ENCODE measurements at regions not wholly inside any gene's neighbourhood (a gene's known extent, or its start where the extent isn't known, plus 50 kb on each side); places are given as distances from the start of the nearest gene placed in this dataset.

DNA sequence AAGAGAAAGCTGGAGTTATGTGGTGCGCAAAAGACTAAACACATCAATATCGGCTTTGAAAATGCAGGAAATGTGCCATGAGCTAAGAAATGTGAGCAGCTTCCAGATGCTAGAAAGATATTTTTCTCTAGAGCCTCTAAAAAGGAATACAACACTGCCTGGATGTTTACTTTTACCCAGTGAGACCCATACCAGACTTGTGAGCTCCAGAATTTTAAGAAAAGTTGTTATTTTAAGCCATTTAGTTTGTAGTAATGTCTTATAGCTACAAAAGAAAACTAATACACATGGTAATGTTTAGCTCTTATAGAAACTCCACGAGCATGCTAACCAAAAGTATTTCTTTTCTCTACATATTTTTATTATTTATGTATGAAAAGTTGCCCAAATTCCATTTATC is 1389.4 kb downstream of the C4orf33 start:
- DNase-seq (ENCODE audit: low read depth), result peak; percentile 38
- H3K9ac ChIP-seq (ENCODE audit: low read length), result no peak overlapping the region
- no peaks in the 10 kb centered on the region for H3K36me3 ChIP-seq (ENCODE audit: control insufficient read depth, insufficient read depth, low read length, severe bottlenecking)
- H3K27me3 ChIP-seq (replicated peaks; ENCODE audit: control insufficient read depth, insufficient read depth, low read length), result no peaks in the 10 kb centered on the region
- no peaks in the 10 kb centered on the region for H3K9me3 ChIP-seq (ENCODE audit: control insufficient read depth, low read length)
- no peak overlapping the region for H3K4me3 ChIP-seq (ENCODE audit: low read length)
- peaks cover 5% of the 10 kb centered on the region for H3K4me1 ChIP-seq (ENCODE audit: control insufficient read depth, insufficient read depth, low read length)

GRCh38 chr4:130486186-130486585 is 1390.2 kb downstream of the C4orf33 start:
- Histone ChIP-seq H3K9me3 (ENCODE audit: control insufficient read depth, low read length) (no peaks in the 10 kb centered on the region), H3K4me1 (ENCODE audit: control insufficient read depth, insufficient read depth, low read length) (peaks cover 5% of the 10 kb centered on the region), H3K9ac (ENCODE audit: low read length) (no peak overlapping the region), H3K27me3 (replicated peaks; ENCODE audit: control insufficient read depth, insufficient read depth, low read length) (no peaks in the 10 kb centered on the region), H3K4me3 (ENCODE audit: low read length) (no peak overlapping the region), H3K36me3 (ENCODE audit: control insufficient read depth, insufficient read depth, low read length, severe bottlenecking) (no peaks in the 10 kb centered on the region)
- peak; percentile 64 for DNase-seq (ENCODE audit: low read depth)

DNA sequence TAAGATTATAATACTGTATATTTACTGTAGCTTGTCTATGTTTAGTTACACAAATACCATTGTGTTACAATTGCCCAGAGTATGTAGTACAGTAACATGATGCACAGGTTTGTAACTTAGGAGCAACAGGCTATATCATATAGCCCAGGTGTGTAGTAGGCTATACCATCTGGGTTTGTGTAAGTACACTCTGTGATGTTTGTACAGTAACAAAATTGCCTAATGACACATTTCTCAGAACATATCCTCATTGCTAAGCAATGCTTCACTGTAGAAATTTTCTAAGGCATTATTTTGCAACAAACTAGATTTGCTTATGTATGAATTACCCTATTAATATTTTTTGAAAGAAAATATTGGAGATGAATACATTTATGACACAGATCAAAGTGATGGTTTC is 1390.9 kb downstream of the C4orf33 start:
- Histone ChIP-seq H3K9ac (ENCODE audit: low read length) (no peak overlapping the region), H3K36me3 (ENCODE audit: control insufficient read depth, insufficient read depth, low read length, severe bottlenecking) (no peaks in the 10 kb centered on the region), H3K27me3 (replicated peaks; ENCODE audit: control insufficient read depth, insufficient read depth, low read length) (no peaks in the 10 kb centered on the region), H3K4me3 (ENCODE audit: low read length) (no peak overlapping the region), H3K9me3 (ENCODE audit: control insufficient read depth, low read length) (no peaks in the 10 kb centered on the region), H3K4me1 (ENCODE audit: control insufficient read depth, insufficient read depth, low read length) (peaks cover 5% of the 10 kb centered on the region)
- peak; percentile 19 for DNase-seq (ENCODE audit: low read depth)

DNA sequence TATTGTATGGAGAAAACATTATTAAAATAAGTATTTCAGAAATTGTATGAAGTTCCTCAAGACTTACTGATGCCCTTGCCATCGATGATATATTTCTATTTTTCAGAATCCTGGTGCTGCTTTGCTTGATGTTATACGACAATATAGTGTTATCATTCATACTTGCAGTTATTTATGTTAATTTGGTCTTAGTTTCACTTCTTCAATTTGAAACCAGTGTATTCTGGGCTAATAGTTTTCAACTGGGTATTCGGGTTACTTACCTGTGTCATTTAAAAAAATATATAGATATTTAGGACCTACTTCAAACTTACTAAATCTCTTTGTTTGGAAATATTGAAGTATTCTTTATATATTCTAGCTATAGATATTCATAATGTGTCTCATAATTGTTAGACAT is 1414.7 kb downstream of the C4orf33 start:
- Histone ChIP-seq H3K9me3 (ENCODE audit: control insufficient read depth, low read length) (no peaks in the 10 kb centered on the region), H3K9ac (ENCODE audit: low read length) (no peak overlapping the region), H3K4me3 (ENCODE audit: low read length) (no peak overlapping the region), H3K27me3 (replicated peaks; ENCODE audit: control insufficient read depth, insufficient read depth, low read length) (no peaks in the 10 kb centered on the region), H3K4me1 (ENCODE audit: control insufficient read depth, insufficient read depth, low read length) (no peaks in the 10 kb centered on the region), H3K36me3 (ENCODE audit: control insufficient read depth, insufficient read depth, low read length, severe bottlenecking) (no peaks in the 10 kb centered on the region)
- no peak for DNase-seq (ENCODE audit: low read depth)

GRCh38 chr4:130511776-130512175 is 1415.8 kb downstream of the C4orf33 start:
- no peak for DNase-seq (ENCODE audit: low read depth)
- H3K9ac ChIP-seq (ENCODE audit: low read length), result no peak overlapping the region
- no peaks in the 10 kb centered on the region for H3K9me3 ChIP-seq (ENCODE audit: control insufficient read depth, low read length)
- no peaks in the 10 kb centered on the region for H3K4me1 ChIP-seq (ENCODE audit: control insufficient read depth, insufficient read depth, low read length)
- no peak overlapping the region for H3K4me3 ChIP-seq (ENCODE audit: low read length)
- no peaks in the 10 kb centered on the region for H3K27me3 ChIP-seq (replicated peaks; ENCODE audit: control insufficient read depth, insufficient read depth, low read length)
- H3K36me3 ChIP-seq (ENCODE audit: control insufficient read depth, insufficient read depth, low read length, severe bottlenecking), result no peaks in the 10 kb centered on the region

DNA sequence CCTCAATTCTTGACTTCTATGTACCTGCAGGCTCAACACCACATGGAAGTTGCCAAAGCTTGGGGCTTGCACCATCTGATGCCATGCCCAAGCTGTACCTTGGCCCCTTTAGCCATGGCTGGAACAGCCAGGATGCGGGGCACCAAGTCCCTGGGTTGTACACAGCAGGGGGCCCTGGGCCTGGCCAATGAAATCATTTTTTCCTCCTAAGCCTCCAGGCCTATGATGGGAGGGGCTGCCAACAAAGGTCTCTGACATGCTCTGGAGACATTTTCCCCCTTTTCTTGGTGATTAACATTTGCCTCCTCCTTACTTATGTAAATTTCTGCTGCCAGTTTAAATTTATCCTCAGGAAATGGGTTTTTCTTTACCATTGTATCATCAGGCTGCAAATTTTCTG is 1428.1 kb downstream of the C4orf33 start:
- DNase-seq (ENCODE audit: low read depth), result no peak
- Histone ChIP-seq H3K36me3 (ENCODE audit: control insufficient read depth, insufficient read depth, low read length, severe bottlenecking) (no peaks in the 10 kb centered on the region), H3K27me3 (replicated peaks; ENCODE audit: control insufficient read depth, insufficient read depth, low read length) (no peaks in the 10 kb centered on the region), H3K4me1 (ENCODE audit: control insufficient read depth, insufficient read depth, low read length) (no peaks in the 10 kb centered on the region), H3K4me3 (ENCODE audit: low read length) (no peak overlapping the region), H3K9me3 (ENCODE audit: control insufficient read depth, low read length) (peaks cover 9% of the 10 kb centered on the region), H3K9ac (ENCODE audit: low read length) (no peak overlapping the region)

- H3K27me3 ChIP-seq (replicated peaks; ENCODE audit: control insufficient read depth, insufficient read depth, low read length), result no peaks in the 10 kb centered on the region
- no peak for DNase-seq (ENCODE audit: low read depth)
- no peaks in the 10 kb centered on the region for H3K9me3 ChIP-seq (ENCODE audit: control insufficient read depth, low read length)
- no peaks in the 10 kb centered on the region for H3K36me3 ChIP-seq (ENCODE audit: control insufficient read depth, insufficient read depth, low read length, severe bottlenecking)
- H3K4me3 ChIP-seq (ENCODE audit: low read length), result no peak overlapping the region
- H3K9ac ChIP-seq (ENCODE audit: low read length), result no peak overlapping the region
- no peaks in the 10 kb centered on the region for H3K4me1 ChIP-seq (ENCODE audit: control insufficient read depth, insufficient read depth, low read length)
These were observed 1434.6 kb downstream of the C4orf33 start for GRCh38 chr4:130530505-130530904.

GRCh38 chr4:130534651-130535050 is 1438.7 kb downstream of the C4orf33 start:
- Histone ChIP-seq H3K36me3 (ENCODE audit: control insufficient read depth, insufficient read depth, low read length, severe bottlenecking) (no peaks in the 10 kb centered on the region), H3K27me3 (replicated peaks; ENCODE audit: control insufficient read depth, insufficient read depth, low read length) (no peaks in the 10 kb centered on the region), H3K4me1 (ENCODE audit: control insufficient read depth, insufficient read depth, low read length) (no peaks in the 10 kb centered on the region), H3K4me3 (ENCODE audit: low read length) (no peak overlapping the region), H3K9me3 (ENCODE audit: control insufficient read depth, low read length) (no peaks in the 10 kb centered on the region), H3K9ac (ENCODE audit: low read length) (no peak overlapping the region)
- DNase-seq (ENCODE audit: low read depth), result no peak

DNA sequence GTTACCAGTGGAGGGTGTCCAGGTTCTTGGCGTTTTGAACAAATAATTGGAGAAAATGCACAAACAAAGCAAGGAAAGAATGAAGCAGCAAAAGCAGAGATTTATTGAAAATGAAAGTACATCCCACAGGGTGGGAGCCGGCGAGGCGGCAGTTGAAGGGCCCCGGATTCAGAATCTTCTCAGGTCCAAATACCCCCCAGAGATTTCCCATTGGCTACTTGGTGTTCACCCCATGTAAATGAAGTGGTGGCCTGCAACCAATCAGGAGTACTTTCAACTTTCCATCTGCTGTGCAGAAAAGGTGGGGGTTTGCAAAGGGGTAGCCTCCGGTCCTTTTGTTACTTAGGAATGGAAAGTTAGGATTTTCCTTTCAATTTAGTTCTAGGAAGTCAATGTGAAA is 1447.0 kb downstream of the C4orf33 start:
- no peak overlapping the region for H3K4me3 ChIP-seq (ENCODE audit: low read length)
- no peaks in the 10 kb centered on the region for H3K36me3 ChIP-seq (ENCODE audit: control insufficient read depth, insufficient read depth, low read length, severe bottlenecking)
- H3K9ac ChIP-seq (ENCODE audit: low read length), result no peak overlapping the region
- no peaks in the 10 kb centered on the region for H3K27me3 ChIP-seq (replicated peaks; ENCODE audit: control insufficient read depth, insufficient read depth, low read length)
- H3K4me1 ChIP-seq (ENCODE audit: control insufficient read depth, insufficient read depth, low read length), result peaks cover 12% of the 10 kb centered on the region
- DNase-seq (ENCODE audit: low read depth), result no peak
- H3K9me3 ChIP-seq (ENCODE audit: control insufficient read depth, low read length), result no peaks in the 10 kb centered on the region

DNA sequence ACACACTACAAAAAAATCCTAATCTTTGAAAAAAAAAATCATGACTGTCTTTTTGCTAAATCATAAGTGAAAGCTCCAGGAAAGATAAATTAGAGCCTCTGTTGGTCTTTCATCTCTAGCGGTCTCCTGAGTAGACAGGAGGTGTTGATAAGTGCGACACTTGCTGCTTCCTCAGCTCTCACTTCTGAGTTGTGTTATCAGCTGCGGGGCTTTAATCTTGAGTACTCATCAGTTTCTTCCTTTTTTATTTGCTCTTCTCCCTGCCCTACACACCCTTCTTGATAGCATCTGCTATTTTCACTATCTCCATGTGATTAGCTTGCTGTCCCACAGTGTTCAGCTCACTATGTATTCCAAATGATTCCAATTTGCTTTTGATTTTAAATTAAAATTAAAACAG is 1449.2 kb downstream of the C4orf33 start:
- Histone ChIP-seq H3K27me3 (replicated peaks; ENCODE audit: control insufficient read depth, insufficient read depth, low read length) (no peaks in the 10 kb centered on the region), H3K9me3 (ENCODE audit: control insufficient read depth, low read length) (no peaks in the 10 kb centered on the region), H3K4me3 (ENCODE audit: low read length) (peak overlapping the region; percentile 48), H3K9ac (ENCODE audit: low read length) (no peak overlapping the region), H3K36me3 (ENCODE audit: control insufficient read depth, insufficient read depth, low read length, severe bottlenecking) (no peaks in the 10 kb centered on the region), H3K4me1 (ENCODE audit: control insufficient read depth, insufficient read depth, low read length) (peaks cover 12% of the 10 kb centered on the region)
- DNase-seq (ENCODE audit: low read depth), result no peak

- Histone ChIP-seq H3K4me3 (ENCODE audit: low read length) (peak overlapping the region; percentile 48), H3K27me3 (replicated peaks; ENCODE audit: control insufficient read depth, insufficient read depth, low read length) (no peaks in the 10 kb centered on the region), H3K9ac (ENCODE audit: low read length) (no peak overlapping the region), H3K9me3 (ENCODE audit: control insufficient read depth, low read length) (no peaks in the 10 kb centered on the region), H3K36me3 (ENCODE audit: control insufficient read depth, insufficient read depth, low read length, severe bottlenecking) (no peaks in the 10 kb centered on the region), H3K4me1 (ENCODE audit: control insufficient read depth, insufficient read depth, low read length) (peaks cover 12% of the 10 kb centered on the region)
- peak; percentile 66 for DNase-seq (ENCODE audit: low read depth)
These were observed 1449.6 kb downstream of the C4orf33 start for GRCh38 chr4:130545596-130545995.

GRCh38 chr4:130559268-130559667 is 1463.3 kb downstream of the C4orf33 start:
- H3K4me3 ChIP-seq (ENCODE audit: low read length), result no peak overlapping the region
- no peaks in the 10 kb centered on the region for H3K9me3 ChIP-seq (ENCODE audit: control insufficient read depth, low read length)
- peak; percentile 18 for DNase-seq (ENCODE audit: low read depth)
- peaks cover 9% of the 10 kb centered on the region for H3K4me1 ChIP-seq (ENCODE audit: control insufficient read depth, insufficient read depth, low read length)
- no peak overlapping the region for H3K9ac ChIP-seq (ENCODE audit: low read length)
- H3K36me3 ChIP-seq (ENCODE audit: control insufficient read depth, insufficient read depth, low read length, severe bottlenecking), result no peaks in the 10 kb centered on the region
- no peaks in the 10 kb centered on the region for H3K27me3 ChIP-seq (replicated peaks; ENCODE audit: control insufficient read depth, insufficient read depth, low read length)

All from adipocyte (in vitro differentiated cells).